ENCODE measurements at regions not wholly inside any gene's neighbourhood (a gene's known extent, or its start where the extent isn't known, plus 50 kb on each side); places are given as distances from the start of the nearest gene placed in this dataset.
A peak's percentile ranks its signal among the peaks of the same experiment; 100 is the strongest.

DNA sequence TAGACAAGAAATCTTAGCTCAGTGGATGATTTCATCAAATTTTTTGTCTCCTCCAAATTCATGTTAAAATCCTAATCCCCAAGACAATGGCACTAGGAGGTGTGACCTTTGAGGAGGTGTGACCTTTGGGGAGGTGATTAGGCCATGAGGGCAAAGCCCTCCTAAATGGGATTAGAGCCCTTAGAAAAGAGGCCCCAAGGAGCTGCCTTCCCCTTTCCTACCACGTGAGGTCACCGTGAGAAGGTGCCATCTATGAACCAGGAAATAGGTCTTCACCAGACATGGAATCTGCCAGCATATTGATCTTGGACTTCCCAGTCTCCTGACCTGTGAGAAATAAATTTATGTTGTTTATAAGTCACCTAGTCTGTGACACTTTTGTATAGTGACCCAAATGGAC is 138.7 kb downstream of the TRIM29 start:
- Histone ChIP-seq H3K36me3 (replicated peaks in 1 of 2; ENCODE audit: control insufficient read depth in 1 of 2, insufficient read depth in 2 of 2, low read length in 2 of 2) (no peaks in the 10 kb centered on the region), H2AFZ (ENCODE audit: low read length) (no peak overlapping the region), H3K4me2 (ENCODE audit: low read depth, low read length) (no peak overlapping the region), H3K27me3 (ENCODE audit: control insufficient read depth in 1 of 2, insufficient read depth in 2 of 2, low read length in 2 of 2) (peaks cover 0 to 1% of the 10 kb centered on the region in 2 experiments; a peak in 3 of 5 replicates), H3K79me2 (ENCODE audit: insufficient read depth, low read length) (no peaks in the 10 kb centered on the region), H3K4me3 (replicated peaks in 1 of 3; ENCODE audit: insufficient read depth in 1 of 3, low read depth in 2 of 3, low read length in 3 of 3) (no peak overlapping the region), H3K9me3 (ENCODE audit: low read length) (no peaks in the 10 kb centered on the region), H3K27ac (ENCODE audit: extremely low read length, insufficient read depth, low read length) (no peak overlapping the region), H3K4me1 (ENCODE audit: insufficient read depth, low read length) (no peaks in the 10 kb centered on the region), H3K9ac (ENCODE audit: insufficient read depth, low read depth, low read length) (no peak overlapping the region), H4K20me1 (ENCODE audit: insufficient read depth, low read length) (no peaks in the 10 kb centered on the region)
- 0% methylated on average over 2 of the region's 2 CpGs for WGBS (ENCODE audit: low lambda C conversion rate)
- FAIRE-seq, result no peak
- ChIA-PET POLR2A (no interaction called here), CTCF (ENCODE audit: low intra/inter-chr PET ratio, low total read pairs) (no interaction called here)
- TF ChIP-seq SRSF1 (optimal IDR thresholded peaks at IDR 0.05; ENCODE audit: low read depth, low read length) (no peak), SRSF4 (IDR thresholded peaks at IDR 0.05; ENCODE audit: low read depth, low read length, poor library complexity, severe bottlenecking) (no peak), ZNF329 (CRISPR knock-in tag; IDR thresholded peaks at IDR 0.05; ENCODE audit: low read depth) (no peak), KLF15 (CRISPR knock-in tag; IDR thresholded peaks at IDR 0.05; ENCODE audit: borderline replicate concordance) (no peak), DMAP1 (CRISPR knock-in tag; IDR thresholded peaks at IDR 0.05) (no peak), CEBPG (CRISPR knock-in tag; IDR thresholded peaks at IDR 0.05) (no peak), PLRG1 (conservative IDR thresholded peaks at IDR 0.05) (no peak), ESRRA (CRISPR knock-in tag; IDR thresholded peaks at IDR 0.05; ENCODE audit: low read depth) (no peak), ADNP (CRISPR knock-in tag; IDR thresholded peaks at IDR 0.05) (no peak), MXD4 (CRISPR knock-in tag; IDR thresholded peaks at IDR 0.05) (no peak), ATAD3A (CRISPR knock-in tag; IDR thresholded peaks at IDR 0.05) (no peak), STAG1 (CRISPR knock-in tag; IDR thresholded peaks at IDR 0.05) (peak; percentile 13; the same call in 1 of the 2 replicates), ZNF607 (CRISPR knock-in tag; IDR thresholded peaks at IDR 0.05; ENCODE audit: borderline replicate concordance) (no peak)
- TF ChIP-seq, protein P1, sequence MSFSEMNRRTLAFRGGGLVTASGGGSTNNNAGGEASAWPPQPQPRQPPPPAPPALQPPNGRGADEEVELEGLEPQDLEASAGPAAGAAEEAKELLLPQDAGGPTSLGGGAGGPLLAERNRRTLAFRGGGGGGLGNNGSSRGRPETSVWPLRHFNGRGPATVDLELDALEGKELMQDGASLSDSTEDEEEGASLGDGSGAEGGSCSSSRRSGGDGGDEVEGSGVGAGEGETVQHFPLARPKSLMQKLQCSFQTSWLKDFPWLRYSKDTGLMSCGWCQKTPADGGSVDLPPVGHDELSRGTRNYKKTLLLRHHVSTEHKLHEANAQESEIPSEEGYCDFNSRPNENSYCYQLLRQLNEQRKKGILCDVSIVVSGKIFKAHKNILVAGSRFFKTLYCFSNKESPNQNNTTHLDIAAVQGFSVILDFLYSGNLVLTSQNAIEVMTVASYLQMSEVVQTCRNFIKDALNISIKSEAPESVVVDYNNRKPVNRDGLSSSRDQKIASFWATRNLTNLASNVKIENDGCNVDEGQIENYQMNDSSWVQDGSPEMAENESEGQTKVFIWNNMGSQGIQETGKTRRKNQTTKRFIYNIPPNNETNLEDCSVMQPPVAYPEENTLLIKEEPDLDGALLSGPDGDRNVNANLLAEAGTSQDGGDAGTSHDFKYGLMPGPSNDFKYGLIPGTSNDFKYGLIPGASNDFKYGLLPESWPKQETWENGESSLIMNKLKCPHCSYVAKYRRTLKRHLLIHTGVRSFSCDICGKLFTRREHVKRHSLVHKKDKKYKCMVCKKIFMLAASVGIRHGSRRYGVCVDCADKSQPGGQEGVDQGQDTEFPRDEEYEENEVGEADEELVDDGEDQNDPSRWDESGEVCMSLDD (CRISPR knock-in tag; IDR thresholded peaks at IDR 0.05; ENCODE audit: borderline replicate concordance), result no peak
- TF ChIP-seq, protein P2, sequence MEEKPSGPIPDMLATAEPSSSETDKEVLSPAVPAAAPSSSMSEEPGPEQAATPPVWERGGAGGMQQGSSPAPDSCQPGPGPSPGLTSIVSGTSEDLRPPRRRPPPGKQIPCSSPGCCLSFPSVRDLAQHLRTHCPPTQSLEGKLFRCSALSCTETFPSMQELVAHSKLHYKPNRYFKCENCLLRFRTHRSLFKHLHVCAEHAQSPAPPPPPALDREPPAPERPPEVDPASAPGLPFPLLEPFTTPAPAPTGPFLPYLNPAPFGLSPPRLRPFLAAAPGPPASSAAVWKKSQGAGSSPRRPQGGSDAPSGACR (CRISPR knock-in tag; IDR thresholded peaks at IDR 0.05), result no peak
- TF ChIP-seq, protein P3, sequence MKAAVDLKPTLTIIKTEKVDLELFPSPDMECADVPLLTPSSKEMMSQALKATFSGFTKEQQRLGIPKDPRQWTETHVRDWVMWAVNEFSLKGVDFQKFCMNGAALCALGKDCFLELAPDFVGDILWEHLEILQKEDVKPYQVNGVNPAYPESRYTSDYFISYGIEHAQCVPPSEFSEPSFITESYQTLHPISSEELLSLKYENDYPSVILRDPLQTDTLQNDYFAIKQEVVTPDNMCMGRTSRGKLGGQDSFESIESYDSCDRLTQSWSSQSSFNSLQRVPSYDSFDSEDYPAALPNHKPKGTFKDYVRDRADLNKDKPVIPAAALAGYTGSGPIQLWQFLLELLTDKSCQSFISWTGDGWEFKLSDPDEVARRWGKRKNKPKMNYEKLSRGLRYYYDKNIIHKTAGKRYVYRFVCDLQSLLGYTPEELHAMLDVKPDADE (CRISPR knock-in tag; IDR thresholded peaks at IDR 0.05), result no peak
- TF ChIP-seq, protein P4, sequence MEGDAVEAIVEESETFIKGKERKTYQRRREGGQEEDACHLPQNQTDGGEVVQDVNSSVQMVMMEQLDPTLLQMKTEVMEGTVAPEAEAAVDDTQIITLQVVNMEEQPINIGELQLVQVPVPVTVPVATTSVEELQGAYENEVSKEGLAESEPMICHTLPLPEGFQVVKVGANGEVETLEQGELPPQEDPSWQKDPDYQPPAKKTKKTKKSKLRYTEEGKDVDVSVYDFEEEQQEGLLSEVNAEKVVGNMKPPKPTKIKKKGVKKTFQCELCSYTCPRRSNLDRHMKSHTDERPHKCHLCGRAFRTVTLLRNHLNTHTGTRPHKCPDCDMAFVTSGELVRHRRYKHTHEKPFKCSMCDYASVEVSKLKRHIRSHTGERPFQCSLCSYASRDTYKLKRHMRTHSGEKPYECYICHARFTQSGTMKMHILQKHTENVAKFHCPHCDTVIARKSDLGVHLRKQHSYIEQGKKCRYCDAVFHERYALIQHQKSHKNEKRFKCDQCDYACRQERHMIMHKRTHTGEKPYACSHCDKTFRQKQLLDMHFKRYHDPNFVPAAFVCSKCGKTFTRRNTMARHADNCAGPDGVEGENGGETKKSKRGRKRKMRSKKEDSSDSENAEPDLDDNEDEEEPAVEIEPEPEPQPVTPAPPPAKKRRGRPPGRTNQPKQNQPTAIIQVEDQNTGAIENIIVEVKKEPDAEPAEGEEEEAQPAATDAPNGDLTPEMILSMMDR (CRISPR knock-in tag; IDR thresholded peaks at IDR 0.05), result 0 out of 2 replicates have a peak, but pooled peaks have one; percentile 7
- no peak for ATAC-seq
- intact Hi-C loops (cut with micrococcal nuclease; ENCODE audit: unreplicated experiment) (no loop called here), in situ Hi-C loops (cut with HindIII; ENCODE audit: extremely low pct_ligation_motif_present, low pct_unique_long_range_greater_than_20kb) (no loop called here)
- no peak for DNase-seq (ENCODE audit: low spot score)
- no TSS peak for BruUV-seq (replicated peaks)

Data from HepG2 (cell line).